WTC11 (cell line): ENCODE measurements at regions not wholly inside any gene's neighbourhood (a gene's known extent, or its start where the extent isn't known, plus 50 kb on each side); places are given as distances from the start of the nearest gene placed in this dataset.

Experiments
- CREM ChIP-seq: sonication (generic); formaldehyde crosslinking; IDR thresholded peaks from 2 replicates; pipeline ENCODE4 v1.8.1; 2022; ENCODE audit warnings: mild to moderate bottlenecking, missing genetic modification reagents, moderate library complexity
- JUN ChIP-seq: sonication (generic); formaldehyde crosslinking; IDR thresholded peaks from 2 replicates; pipeline ENCODE4 v1.8.0; 2023; ENCODE audit warnings: mild to moderate bottlenecking, missing genetic modification reagents
- NFYB ChIP-seq: sonication (generic); formaldehyde crosslinking; conservative IDR thresholded peaks from 2 replicates; pipeline ENCODE4 v1.8.0; 2022; ENCODE audit warnings: low read depth, missing genetic modification reagents
- NR3C1 ChIP-seq: sonication (generic); formaldehyde crosslinking; conservative IDR thresholded peaks from 2 replicates; pipeline ENCODE4 v1.8.1; 2023; ENCODE audit warnings: low read depth, mild to moderate bottlenecking, missing genetic modification reagents
- SP1 ChIP-seq: sonication (generic); formaldehyde crosslinking; conservative IDR thresholded peaks from 2 replicates; pipeline ENCODE4 v1.8.1; 2022; ENCODE audit warnings: missing genetic modification reagents
- TEAD4 ChIP-seq: sonication (generic); formaldehyde crosslinking; IDR thresholded peaks from 2 replicates; pipeline ENCODE4 v1.8.0; 2022; ENCODE audit warnings: mild to moderate bottlenecking, missing genetic modification reagents
- TP53 ChIP-seq: sonication (generic); formaldehyde crosslinking; IDR thresholded peaks from 2 replicates; pipeline ENCODE4 v1.8.1; 2023; ENCODE audit warnings: mild to moderate bottlenecking, missing genetic modification reagents
- TF ChIP-seq, protein P1 (sequence below): fragments of 250-450 bp; sonication (Bioruptor Pico); IDR thresholded peaks from 2 replicates; pipeline ENCODE4 v1.9.0; 2021; ENCODE audit warnings: moderate library complexity, mild to moderate bottlenecking, inconsistent platforms, borderline replicate concordance
- TF ChIP-seq, protein P2 (sequence below): fragments of 200-600 bp; IDR thresholded peaks from 2 replicates; pipeline ENCODE4 v1.8.0; 2022; ENCODE audit warnings: antibody characterized with exemption
- TF ChIP-seq, protein P3 (sequence below): sonication (generic); formaldehyde crosslinking; IDR thresholded peaks from 2 replicates; pipeline ENCODE4 v1.8.1; 2023; ENCODE audit warnings: mild to moderate bottlenecking, moderate library complexity, missing genetic modification reagents
- TF ChIP-seq, protein P4 (sequence below): sonication (generic); formaldehyde crosslinking; IDR thresholded peaks from 2 replicates; pipeline ENCODE4 v1.8.1; 2022; ENCODE audit warnings: low read depth, missing genetic modification reagents, borderline replicate concordance
- TF ChIP-seq, protein P5 (sequence below): sonication (generic); formaldehyde crosslinking; IDR thresholded peaks from 2 replicates; pipeline ENCODE4 v1.8.1; 2022; ENCODE audit warnings: low read depth, mild to moderate bottlenecking, moderate library complexity, missing genetic modification reagents, borderline replicate concordance
- TF ChIP-seq, protein P6 (sequence below): sonication (generic); formaldehyde crosslinking; IDR thresholded peaks from 2 replicates; pipeline ENCODE4 v1.8.0; 2022; ENCODE audit warnings: missing genetic modification reagents
- TF ChIP-seq, protein P7 (sequence below): sonication (generic); formaldehyde crosslinking; IDR thresholded peaks from 2 replicates; pipeline ENCODE4 v1.8.0; 2023; ENCODE audit warnings: mild to moderate bottlenecking, missing genetic modification reagents

DNA sequence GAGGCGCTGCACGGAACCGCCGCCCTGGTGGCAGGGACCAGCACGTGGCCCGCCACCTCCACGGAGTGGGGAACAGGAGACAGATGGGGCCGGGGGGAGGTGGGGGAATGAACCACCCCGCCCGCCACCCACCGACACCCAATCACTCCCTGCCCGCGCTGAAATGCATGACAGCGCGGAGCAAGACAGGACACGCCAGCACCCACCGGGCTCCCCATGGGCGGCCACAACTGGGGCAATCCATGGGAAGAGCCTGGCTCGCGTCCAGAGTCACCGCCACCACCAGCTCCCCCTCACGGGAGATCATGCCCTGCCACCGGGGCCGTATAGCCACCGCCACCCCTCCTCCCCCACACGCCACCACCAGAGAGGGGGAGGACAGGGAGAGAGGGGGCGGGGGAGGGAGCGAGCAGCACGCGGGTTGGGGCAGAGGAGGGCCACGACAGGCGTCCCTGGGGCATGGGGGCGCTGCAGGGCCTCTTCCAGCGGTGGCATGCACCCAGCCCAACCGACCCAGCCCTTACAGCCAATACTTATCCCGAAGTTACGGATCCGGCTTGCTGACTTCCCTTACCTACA is 744.3 kb upstream of the DEFB115 start:
- TF ChIP-seq JUN (CRISPR knock-in tag) (no peak), TP53 (no peak), NFYB (CRISPR knock-in tag) (no peak), NR3C1 (CRISPR knock-in tag) (no peak), CREM (CRISPR knock-in tag) (no peak), TEAD4 (CRISPR knock-in tag) (no peak), SP1 (CRISPR knock-in tag) (no peak)
- TF ChIP-seq, protein P1, sequence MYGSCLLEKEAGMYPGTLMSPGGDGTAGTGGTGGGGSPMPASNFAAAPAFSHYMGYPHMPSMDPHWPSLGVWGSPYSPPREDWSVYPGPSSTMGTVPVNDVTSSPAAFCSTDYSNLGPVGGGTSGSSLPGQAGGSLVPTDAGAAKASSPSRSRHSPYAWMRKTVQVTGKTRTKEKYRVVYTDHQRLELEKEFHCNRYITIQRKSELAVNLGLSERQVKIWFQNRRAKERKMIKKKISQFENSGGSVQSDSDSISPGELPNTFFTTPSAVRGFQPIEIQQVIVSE, result no peak
- TF ChIP-seq, protein P2, sequence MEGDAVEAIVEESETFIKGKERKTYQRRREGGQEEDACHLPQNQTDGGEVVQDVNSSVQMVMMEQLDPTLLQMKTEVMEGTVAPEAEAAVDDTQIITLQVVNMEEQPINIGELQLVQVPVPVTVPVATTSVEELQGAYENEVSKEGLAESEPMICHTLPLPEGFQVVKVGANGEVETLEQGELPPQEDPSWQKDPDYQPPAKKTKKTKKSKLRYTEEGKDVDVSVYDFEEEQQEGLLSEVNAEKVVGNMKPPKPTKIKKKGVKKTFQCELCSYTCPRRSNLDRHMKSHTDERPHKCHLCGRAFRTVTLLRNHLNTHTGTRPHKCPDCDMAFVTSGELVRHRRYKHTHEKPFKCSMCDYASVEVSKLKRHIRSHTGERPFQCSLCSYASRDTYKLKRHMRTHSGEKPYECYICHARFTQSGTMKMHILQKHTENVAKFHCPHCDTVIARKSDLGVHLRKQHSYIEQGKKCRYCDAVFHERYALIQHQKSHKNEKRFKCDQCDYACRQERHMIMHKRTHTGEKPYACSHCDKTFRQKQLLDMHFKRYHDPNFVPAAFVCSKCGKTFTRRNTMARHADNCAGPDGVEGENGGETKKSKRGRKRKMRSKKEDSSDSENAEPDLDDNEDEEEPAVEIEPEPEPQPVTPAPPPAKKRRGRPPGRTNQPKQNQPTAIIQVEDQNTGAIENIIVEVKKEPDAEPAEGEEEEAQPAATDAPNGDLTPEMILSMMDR, result no peak
- TF ChIP-seq, protein P3, sequence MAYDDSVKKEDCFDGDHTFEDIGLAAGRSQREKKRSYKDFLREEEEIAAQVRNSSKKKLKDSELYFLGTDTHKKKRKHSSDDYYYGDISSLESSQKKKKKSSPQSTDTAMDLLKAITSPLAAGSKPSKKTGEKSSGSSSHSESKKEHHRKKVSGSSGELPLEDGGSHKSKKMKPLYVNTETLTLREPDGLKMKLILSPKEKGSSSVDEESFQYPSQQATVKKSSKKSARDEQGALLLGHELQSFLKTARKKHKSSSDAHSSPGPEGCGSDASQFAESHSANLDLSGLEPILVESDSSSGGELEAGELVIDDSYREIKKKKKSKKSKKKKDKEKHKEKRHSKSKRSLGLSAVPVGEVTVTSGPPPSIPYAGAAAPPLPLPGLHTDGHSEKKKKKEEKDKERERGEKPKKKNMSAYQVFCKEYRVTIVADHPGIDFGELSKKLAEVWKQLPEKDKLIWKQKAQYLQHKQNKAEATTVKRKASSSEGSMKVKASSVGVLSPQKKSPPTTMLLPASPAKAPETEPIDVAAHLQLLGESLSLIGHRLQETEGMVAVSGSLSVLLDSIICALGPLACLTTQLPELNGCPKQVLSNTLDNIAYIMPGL, result no peak
- TF ChIP-seq, protein P4, sequence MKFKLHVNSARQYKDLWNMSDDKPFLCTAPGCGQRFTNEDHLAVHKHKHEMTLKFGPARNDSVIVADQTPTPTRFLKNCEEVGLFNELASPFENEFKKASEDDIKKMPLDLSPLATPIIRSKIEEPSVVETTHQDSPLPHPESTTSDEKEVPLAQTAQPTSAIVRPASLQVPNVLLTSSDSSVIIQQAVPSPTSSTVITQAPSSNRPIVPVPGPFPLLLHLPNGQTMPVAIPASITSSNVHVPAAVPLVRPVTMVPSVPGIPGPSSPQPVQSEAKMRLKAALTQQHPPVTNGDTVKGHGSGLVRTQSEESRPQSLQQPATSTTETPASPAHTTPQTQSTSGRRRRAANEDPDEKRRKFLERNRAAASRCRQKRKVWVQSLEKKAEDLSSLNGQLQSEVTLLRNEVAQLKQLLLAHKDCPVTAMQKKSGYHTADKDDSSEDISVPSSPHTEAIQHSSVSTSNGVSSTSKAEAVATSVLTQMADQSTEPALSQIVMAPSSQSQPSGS, result no peak
- TF ChIP-seq, protein P5, sequence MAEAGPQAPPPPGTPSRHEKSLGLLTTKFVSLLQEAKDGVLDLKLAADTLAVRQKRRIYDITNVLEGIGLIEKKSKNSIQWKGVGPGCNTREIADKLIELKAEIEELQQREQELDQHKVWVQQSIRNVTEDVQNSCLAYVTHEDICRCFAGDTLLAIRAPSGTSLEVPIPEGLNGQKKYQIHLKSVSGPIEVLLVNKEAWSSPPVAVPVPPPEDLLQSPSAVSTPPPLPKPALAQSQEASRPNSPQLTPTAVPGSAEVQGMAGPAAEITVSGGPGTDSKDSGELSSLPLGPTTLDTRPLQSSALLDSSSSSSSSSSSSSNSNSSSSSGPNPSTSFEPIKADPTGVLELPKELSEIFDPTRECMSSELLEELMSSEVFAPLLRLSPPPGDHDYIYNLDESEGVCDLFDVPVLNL, result no peak
- TF ChIP-seq, protein P6, sequence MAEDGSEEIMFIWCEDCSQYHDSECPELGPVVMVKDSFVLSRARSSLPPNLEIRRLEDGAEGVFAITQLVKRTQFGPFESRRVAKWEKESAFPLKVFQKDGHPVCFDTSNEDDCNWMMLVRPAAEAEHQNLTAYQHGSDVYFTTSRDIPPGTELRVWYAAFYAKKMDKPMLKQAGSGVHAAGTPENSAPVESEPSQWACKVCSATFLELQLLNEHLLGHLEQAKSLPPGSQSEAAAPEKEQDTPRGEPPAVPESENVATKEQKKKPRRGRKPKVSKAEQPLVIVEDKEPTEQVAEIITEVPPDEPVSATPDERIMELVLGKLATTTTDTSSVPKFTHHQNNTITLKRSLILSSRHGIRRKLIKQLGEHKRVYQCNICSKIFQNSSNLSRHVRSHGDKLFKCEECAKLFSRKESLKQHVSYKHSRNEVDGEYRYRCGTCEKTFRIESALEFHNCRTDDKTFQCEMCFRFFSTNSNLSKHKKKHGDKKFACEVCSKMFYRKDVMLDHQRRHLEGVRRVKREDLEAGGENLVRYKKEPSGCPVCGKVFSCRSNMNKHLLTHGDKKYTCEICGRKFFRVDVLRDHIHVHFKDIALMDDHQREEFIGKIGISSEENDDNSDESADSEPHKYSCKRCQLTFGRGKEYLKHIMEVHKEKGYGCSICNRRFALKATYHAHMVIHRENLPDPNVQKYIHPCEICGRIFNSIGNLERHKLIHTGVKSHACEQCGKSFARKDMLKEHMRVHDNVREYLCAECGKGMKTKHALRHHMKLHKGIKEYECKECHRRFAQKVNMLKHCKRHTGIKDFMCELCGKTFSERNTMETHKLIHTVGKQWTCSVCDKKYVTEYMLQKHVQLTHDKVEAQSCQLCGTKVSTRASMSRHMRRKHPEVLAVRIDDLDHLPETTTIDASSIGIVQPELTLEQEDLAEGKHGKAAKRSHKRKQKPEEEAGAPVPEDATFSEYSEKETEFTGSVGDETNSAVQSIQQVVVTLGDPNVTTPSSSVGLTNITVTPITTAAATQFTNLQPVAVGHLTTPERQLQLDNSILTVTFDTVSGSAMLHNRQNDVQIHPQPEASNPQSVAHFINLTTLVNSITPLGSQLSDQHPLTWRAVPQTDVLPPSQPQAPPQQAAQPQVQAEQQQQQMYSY (CRISPR knock-in tag), result no peak
- TF ChIP-seq, protein P7, sequence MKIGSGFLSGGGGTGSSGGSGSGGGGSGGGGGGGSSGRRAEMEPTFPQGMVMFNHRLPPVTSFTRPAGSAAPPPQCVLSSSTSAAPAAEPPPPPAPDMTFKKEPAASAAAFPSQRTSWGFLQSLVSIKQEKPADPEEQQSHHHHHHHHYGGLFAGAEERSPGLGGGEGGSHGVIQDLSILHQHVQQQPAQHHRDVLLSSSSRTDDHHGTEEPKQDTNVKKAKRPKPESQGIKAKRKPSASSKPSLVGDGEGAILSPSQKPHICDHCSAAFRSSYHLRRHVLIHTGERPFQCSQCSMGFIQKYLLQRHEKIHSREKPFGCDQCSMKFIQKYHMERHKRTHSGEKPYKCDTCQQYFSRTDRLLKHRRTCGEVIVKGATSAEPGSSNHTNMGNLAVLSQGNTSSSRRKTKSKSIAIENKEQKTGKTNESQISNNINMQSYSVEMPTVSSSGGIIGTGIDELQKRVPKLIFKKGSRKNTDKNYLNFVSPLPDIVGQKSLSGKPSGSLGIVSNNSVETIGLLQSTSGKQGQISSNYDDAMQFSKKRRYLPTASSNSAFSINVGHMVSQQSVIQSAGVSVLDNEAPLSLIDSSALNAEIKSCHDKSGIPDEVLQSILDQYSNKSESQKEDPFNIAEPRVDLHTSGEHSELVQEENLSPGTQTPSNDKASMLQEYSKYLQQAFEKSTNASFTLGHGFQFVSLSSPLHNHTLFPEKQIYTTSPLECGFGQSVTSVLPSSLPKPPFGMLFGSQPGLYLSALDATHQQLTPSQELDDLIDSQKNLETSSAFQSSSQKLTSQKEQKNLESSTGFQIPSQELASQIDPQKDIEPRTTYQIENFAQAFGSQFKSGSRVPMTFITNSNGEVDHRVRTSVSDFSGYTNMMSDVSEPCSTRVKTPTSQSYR (CRISPR knock-in tag), result no peak
